ENCODE measurements at regions not wholly inside any gene's neighbourhood (a gene's known extent, or its start where the extent isn't known, plus 50 kb on each side); places are given as distances from the start of the nearest gene placed in this dataset.
A peak's percentile ranks its signal among the peaks of the same experiment; 100 is the strongest.

DNA sequence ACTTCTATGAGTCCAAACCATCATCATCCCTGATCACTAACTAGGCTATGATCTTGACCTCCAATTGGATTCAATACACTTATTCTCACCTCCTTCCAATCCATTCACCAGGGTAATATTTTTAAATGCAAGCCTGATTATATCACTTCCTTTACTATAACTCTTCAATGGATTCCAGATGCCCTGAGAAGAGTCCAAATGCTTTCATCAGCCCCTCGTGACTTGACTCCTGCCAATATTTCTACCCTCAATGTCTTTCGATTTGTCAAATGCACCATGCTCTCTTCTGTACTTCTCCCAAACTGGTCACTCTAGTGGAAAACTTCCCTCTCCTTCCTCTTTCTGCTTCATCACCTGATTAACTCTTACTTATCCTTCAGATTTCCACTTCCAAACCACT is 70.8 kb downstream of the CD164 start:
- no peak overlapping the region for H2AFZ ChIP-seq (ENCODE audit: low read length)
- TF ChIP-seq, protein P1, sequence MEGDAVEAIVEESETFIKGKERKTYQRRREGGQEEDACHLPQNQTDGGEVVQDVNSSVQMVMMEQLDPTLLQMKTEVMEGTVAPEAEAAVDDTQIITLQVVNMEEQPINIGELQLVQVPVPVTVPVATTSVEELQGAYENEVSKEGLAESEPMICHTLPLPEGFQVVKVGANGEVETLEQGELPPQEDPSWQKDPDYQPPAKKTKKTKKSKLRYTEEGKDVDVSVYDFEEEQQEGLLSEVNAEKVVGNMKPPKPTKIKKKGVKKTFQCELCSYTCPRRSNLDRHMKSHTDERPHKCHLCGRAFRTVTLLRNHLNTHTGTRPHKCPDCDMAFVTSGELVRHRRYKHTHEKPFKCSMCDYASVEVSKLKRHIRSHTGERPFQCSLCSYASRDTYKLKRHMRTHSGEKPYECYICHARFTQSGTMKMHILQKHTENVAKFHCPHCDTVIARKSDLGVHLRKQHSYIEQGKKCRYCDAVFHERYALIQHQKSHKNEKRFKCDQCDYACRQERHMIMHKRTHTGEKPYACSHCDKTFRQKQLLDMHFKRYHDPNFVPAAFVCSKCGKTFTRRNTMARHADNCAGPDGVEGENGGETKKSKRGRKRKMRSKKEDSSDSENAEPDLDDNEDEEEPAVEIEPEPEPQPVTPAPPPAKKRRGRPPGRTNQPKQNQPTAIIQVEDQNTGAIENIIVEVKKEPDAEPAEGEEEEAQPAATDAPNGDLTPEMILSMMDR (conservative IDR thresholded peaks at IDR 0.05; ENCODE audit: low read length), result no peak
- no peak for TF ChIP-seq EZH2phosphoT487 (IDR thresholded peaks at IDR 0.05; ENCODE audit: borderline replicate concordance, low read depth, low read length)
- H3K36me3 ChIP-seq (ENCODE audit: insufficient read depth, low read length), result no peaks in the 10 kb centered on the region
- H3K4me1 ChIP-seq (ENCODE audit: insufficient read depth, low read length, poor library complexity, severe bottlenecking), result no peaks in the 10 kb centered on the region
- intact Hi-C loops (cut with micrococcal nuclease; ENCODE audit: unreplicated experiment), result no loop called here
- H3K4me3 ChIP-seq (ENCODE audit: low read depth, low read length, poor library complexity, severe bottlenecking), result no peak overlapping the region
- no peak for DNase-seq (ENCODE audit: low spot score)
- no peak overlapping the region for H3K4me2 ChIP-seq (ENCODE audit: low read length)
- POLR2A ChIA-PET, result no interaction called here
- H3K9me2 ChIP-seq (ENCODE audit: insufficient read depth, low read length), result no peaks in the 10 kb centered on the region
- CTCF ChIA-PET (ENCODE audit: unreplicated experiment), result no interaction called here
- H3K9me3 ChIP-seq (ENCODE audit: low read length), result no peaks in the 10 kb centered on the region
- H3K79me2 ChIP-seq (ENCODE audit: insufficient read depth, low read depth, low read length), result no peaks in the 10 kb centered on the region
- BruUV-seq (replicated peaks), result no TSS peak
- no peak overlapping the region for H3K27ac ChIP-seq (ENCODE audit: low read depth, low read length, poor library complexity, severe bottlenecking)
- no peaks in the 10 kb centered on the region for H4K20me1 ChIP-seq (ENCODE audit: insufficient read depth, low read length)

DNA sequence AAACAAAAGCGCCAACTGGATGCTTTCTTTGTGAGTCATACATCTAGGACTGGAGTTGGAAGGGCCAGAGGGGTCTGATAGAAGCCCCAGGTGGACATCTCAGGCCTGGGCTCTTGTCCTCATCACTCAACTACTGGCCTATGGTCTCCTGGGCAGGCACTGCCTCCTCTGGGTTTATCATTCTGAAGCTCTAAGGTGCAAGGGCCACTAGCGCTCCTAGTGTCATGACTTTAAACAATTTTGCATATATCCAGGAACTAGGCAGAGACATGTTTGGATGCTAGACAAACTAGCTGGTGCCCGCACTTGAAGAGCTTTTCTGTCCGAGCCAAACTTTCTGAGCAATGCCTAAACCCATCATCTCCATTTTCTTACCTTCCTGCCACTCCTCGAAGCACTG is 72.3 kb downstream of the CD164 start:
- no peaks in the 10 kb centered on the region for H3K9me2 ChIP-seq (ENCODE audit: insufficient read depth, low read length)
- no peak for TF ChIP-seq EZH2phosphoT487 (IDR thresholded peaks at IDR 0.05; ENCODE audit: borderline replicate concordance, low read depth, low read length)
- TF ChIP-seq, protein P1 (conservative IDR thresholded peaks at IDR 0.05; ENCODE audit: low read length), result peak; percentile 51
- H2AFZ ChIP-seq (ENCODE audit: low read length), result no peak overlapping the region
- intact Hi-C loops (cut with micrococcal nuclease; ENCODE audit: unreplicated experiment), result no loop called here
- ChIA-PET CTCF (ENCODE audit: unreplicated experiment) (interaction anchor here (0.9 kb wide), 1 partner anchor 32 kb away, joined by 3 read pairs; no protein-coding TSS in a partner anchor), POLR2A (no interaction called here)
- H3K27ac ChIP-seq (ENCODE audit: low read depth, low read length, poor library complexity, severe bottlenecking), result no peak overlapping the region
- no peak overlapping the region for H3K4me2 ChIP-seq (ENCODE audit: low read length)
- no peaks in the 10 kb centered on the region for H3K79me2 ChIP-seq (ENCODE audit: insufficient read depth, low read depth, low read length)
- no peak overlapping the region for H3K4me3 ChIP-seq (ENCODE audit: low read depth, low read length, poor library complexity, severe bottlenecking)
- no peaks in the 10 kb centered on the region for H3K9me3 ChIP-seq (ENCODE audit: low read length)
- DNase-seq (ENCODE audit: low spot score), result peak; percentile 8
- no peaks in the 10 kb centered on the region for H3K36me3 ChIP-seq (ENCODE audit: insufficient read depth, low read length)
- BruUV-seq (replicated peaks), result no TSS peak
- H4K20me1 ChIP-seq (ENCODE audit: insufficient read depth, low read length), result no peaks in the 10 kb centered on the region
- H3K4me1 ChIP-seq (ENCODE audit: insufficient read depth, low read length, poor library complexity, severe bottlenecking), result peaks cover 10% of the 10 kb centered on the region

DNA sequence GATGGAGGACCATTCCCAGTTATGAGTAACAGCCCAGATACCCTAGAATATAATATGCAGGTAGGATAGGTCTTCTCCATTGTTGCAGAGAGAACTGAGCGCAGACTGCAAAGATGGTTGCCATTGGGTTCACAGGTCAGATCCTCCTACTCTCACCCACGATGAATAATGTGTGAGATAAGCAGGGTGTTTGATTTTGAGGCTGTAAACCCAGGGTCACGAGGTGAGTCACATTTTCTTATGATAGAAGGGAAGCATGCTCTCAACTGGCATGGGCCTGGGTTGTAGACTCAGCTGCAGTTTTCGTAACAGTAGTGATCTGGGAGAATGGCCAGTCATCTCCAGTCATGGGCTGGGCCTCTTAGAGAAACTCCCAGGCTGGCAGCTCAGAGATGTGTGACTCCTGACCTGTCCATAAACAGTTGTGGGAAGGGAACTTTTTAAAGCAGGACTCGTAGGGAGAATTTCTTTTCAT is 74.2 kb downstream of the CD164 start:
- intact Hi-C loops (cut with micrococcal nuclease; ENCODE audit: unreplicated experiment), result no loop called here
- no peaks in the 10 kb centered on the region for H4K20me1 ChIP-seq (ENCODE audit: insufficient read depth, low read length)
- H3K9me2 ChIP-seq (ENCODE audit: insufficient read depth, low read length), result no peaks in the 10 kb centered on the region
- no peak for DNase-seq (ENCODE audit: low spot score)
- TF ChIP-seq, protein P1 (conservative IDR thresholded peaks at IDR 0.05; ENCODE audit: low read length), result no peak
- TF ChIP-seq EZH2phosphoT487 (IDR thresholded peaks at IDR 0.05; ENCODE audit: borderline replicate concordance, low read depth, low read length), result no peak
- no peak overlapping the region for H3K27ac ChIP-seq (ENCODE audit: low read depth, low read length, poor library complexity, severe bottlenecking)
- no peak overlapping the region for H2AFZ ChIP-seq (ENCODE audit: low read length)
- H3K36me3 ChIP-seq (ENCODE audit: insufficient read depth, low read length), result no peaks in the 10 kb centered on the region
- POLR2A ChIA-PET, result interaction anchor here (0.7 kb wide), 1 partner anchor 849 kb away, joined by 3 read pairs; no protein-coding TSS in a partner anchor
- CTCF ChIA-PET (ENCODE audit: unreplicated experiment), result no interaction called here
- no peaks in the 10 kb centered on the region for H3K9me3 ChIP-seq (ENCODE audit: low read length)
- no TSS peak for BruUV-seq (replicated peaks)
- no peak overlapping the region for H3K4me2 ChIP-seq (ENCODE audit: low read length)
- peaks cover 27% of the 10 kb centered on the region for H3K4me1 ChIP-seq (ENCODE audit: insufficient read depth, low read length, poor library complexity, severe bottlenecking)
- no peaks in the 10 kb centered on the region for H3K79me2 ChIP-seq (ENCODE audit: insufficient read depth, low read depth, low read length)
- H3K4me3 ChIP-seq (ENCODE audit: low read depth, low read length, poor library complexity, severe bottlenecking), result no peak overlapping the region
